ENCODE measurements at regions not wholly inside any gene's neighbourhood (a gene's known extent, or its start where the extent isn't known, plus 50 kb on each side); places are given as distances from the start of the nearest gene placed in this dataset.
A peak's percentile ranks its signal among the peaks of the same experiment; 100 is the strongest.

DNA sequence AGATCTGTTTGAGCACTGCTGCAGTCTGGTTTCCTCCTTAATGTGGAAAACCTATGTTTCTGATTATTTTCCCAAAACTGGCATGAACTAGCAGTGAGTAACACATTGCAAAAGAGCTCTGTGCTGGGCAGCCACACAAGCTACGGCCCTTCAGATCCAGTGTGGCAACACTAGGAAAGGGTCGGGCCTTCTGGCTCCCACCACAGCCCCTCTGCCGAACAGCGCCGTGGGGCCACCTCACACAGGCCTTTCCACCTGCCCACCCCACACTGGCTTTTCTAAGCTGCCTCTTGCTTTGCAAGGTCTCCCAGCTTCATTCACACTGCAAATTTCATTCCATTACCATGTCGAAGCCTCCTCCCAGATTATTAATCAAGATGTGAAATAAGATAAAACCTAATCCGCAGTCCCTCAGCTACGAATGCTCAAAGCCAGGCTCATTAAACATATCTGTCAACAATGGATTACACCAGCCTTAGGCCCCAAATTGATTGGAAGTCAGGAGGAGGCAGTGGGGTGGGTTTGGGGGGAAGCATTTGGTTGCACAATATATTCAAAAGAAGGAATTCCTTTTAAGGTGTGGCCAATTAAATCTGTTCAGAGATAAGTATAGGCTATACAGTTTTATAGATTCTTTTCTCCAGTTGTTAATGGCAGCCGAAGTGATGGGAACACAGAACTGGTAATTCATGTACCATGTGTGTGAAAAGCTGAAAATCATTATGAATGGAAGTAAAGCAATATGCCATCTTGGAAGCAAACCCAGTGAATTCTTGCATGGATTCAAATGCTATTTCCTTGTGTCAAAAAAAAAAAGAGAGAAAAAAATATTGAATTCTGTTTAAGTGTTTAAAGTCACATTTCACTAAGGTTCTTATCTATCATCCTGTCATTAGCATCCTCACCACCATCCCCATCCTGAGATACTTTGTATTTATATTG is 223.7 kb downstream of the MTERF1 start:
- H3K36me3 ChIP-seq: no peaks in the 10 kb centered on the region
- ATAC-seq (peak in 1 of 4 donors; percentile 71), FAIRE-seq (no peak), DNase-seq (peak in 1 of 6 donors; percentile 22)
- intact Hi-C loops (cut with DNase I): no loop called here
- no peak overlapping the region for H3K4me3 ChIP-seq
- H3K27me3 ChIP-seq: no peaks in the 10 kb centered on the region
- no peaks in the 10 kb centered on the region for H3K9me3 ChIP-seq
- TF ChIP-seq, protein P1, sequence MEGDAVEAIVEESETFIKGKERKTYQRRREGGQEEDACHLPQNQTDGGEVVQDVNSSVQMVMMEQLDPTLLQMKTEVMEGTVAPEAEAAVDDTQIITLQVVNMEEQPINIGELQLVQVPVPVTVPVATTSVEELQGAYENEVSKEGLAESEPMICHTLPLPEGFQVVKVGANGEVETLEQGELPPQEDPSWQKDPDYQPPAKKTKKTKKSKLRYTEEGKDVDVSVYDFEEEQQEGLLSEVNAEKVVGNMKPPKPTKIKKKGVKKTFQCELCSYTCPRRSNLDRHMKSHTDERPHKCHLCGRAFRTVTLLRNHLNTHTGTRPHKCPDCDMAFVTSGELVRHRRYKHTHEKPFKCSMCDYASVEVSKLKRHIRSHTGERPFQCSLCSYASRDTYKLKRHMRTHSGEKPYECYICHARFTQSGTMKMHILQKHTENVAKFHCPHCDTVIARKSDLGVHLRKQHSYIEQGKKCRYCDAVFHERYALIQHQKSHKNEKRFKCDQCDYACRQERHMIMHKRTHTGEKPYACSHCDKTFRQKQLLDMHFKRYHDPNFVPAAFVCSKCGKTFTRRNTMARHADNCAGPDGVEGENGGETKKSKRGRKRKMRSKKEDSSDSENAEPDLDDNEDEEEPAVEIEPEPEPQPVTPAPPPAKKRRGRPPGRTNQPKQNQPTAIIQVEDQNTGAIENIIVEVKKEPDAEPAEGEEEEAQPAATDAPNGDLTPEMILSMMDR (IDR thresholded peaks at IDR 0.05): no peak
- whole genome bisulfite sequencing, 2 donors: 65 to 69% methylated on average over 9 of the region's 9 CpGs
- H3K27ac ChIP-seq: no peak overlapping the region
- H3K4me1 ChIP-seq: no peaks in the 10 kb centered on the region

DNA sequence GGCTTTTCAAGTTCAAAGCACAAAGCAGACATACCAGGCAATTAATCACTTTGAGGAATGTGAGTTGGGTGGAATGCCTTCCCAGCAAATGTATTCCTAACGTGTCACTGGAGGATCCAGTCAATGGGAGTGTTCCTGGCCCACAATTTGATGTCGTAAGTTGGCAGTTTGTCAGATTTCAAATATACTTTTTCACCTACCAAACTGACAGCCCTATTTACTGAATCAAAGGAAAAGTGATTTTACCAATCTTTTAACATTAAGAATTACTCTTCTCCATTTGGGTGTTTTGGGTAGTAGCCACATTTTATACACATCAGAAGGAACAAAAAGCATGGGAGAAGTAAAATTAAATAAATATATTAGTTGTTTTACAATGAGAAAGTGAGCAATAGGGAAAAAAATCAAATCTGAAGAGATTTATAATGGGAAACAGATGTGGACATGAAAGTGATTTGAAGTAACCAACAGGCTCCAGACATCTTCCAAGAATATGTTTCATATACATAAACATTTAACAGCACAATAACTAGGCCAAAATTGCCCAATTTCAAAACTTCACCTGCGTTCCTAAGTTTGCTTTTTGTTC is 222.9 kb downstream of the MTERF1 start:
- DNase-seq: no peak
- intact Hi-C loops (cut with DNase I): no loop called here
- no peak overlapping the region for H3K4me3 ChIP-seq
- WGBS, 2 donors: 48 to 50% methylated on average over 3 of the region's 3 CpGs
- TF ChIP-seq, protein P1 (IDR thresholded peaks at IDR 0.05): no peak
- no peaks in the 10 kb centered on the region for H3K9me3 ChIP-seq
- H3K27ac ChIP-seq: no peak overlapping the region
- no peak for ATAC-seq
- no peaks in the 10 kb centered on the region for H3K27me3 ChIP-seq
- H3K36me3 ChIP-seq: no peaks in the 10 kb centered on the region
- no peak for FAIRE-seq
- no peaks in the 10 kb centered on the region for H3K4me1 ChIP-seq

DNA sequence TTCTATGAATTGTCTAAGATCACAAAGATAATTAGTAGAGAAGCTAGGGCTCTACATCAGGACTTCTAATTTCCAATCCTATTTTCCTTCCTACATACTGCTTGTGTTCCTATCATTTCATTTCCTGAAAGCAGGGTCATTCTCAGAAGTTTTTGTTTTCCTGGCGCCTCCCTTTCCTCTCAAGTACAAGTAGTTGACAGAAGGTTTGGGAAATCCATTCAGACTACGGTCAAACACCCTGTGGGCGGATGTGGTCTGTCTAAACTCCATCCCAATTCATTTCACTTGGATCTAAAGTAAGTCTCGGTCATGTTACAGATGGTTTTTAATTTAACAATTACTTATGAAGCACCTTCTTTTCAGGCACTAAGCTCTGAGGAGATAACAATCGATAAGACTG is 221.4 kb downstream of the MTERF1 start:
- no peak for FAIRE-seq

DNA sequence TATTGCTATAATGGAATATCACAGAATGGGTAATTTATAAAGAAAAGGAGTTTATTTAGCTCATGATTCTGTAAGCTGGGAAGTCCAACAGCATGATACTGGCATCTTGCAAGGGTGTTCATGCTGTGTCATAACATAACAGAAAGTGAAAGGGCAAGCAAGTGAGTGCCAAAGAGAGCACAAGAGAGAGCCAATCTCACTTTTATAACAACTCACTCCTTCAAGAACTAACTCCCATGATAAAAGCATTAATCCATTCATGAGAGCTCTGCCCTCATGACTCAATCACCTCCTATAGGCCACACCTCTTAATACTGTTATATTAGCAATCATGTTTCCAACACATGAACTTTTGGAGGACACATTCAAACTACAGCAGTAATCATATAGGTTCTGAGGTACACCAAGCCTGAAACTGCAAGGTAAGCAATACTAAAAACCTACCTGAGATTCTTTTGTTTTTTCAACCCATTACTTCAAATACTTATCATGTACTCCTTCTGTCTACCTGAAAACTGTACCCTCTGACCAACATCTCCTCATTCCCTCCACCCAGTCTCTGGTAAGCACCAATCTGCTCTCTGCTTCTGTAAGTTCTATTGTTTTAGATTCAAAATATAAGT is 219.7 kb downstream of the MTERF1 start:
- H3K4me3 ChIP-seq: no peak overlapping the region
- TF ChIP-seq, protein P1 (IDR thresholded peaks at IDR 0.05): no peak
- no peaks in the 10 kb centered on the region for H3K9me3 ChIP-seq
- no peaks in the 10 kb centered on the region for H3K27me3 ChIP-seq
- ATAC-seq (no peak), DNase-seq (no peak), FAIRE-seq (no peak)
- H3K27ac ChIP-seq: no peak overlapping the region
- H3K36me3 ChIP-seq: no peaks in the 10 kb centered on the region
- intact Hi-C loops (cut with DNase I): no loop called here
- H3K4me1 ChIP-seq: no peaks in the 10 kb centered on the region

More for the DNA sequence above, 221.4 kb downstream of the MTERF1 start:
- Histone ChIP-seq H3K4me1 (no peaks in the 10 kb centered on the region), H3K4me3 (no peak overlapping the region), H3K27ac (no peak overlapping the region), H3K36me3 (no peaks in the 10 kb centered on the region), H3K9me3 (no peaks in the 10 kb centered on the region), H3K27me3 (no peaks in the 10 kb centered on the region)
- ATAC-seq (no peak), DNase-seq (no peak)
- 83 to 93% methylated on average over 5 of the region's 5 CpGs for WGBS, 2 donors
- TF ChIP-seq, protein P1 (IDR thresholded peaks at IDR 0.05): no peak
- intact Hi-C loops (cut with DNase I): no loop called here
